NCI-H69 (cell line): ENCODE measurements at regions not wholly inside any gene's neighbourhood (a gene's known extent, or its start where the extent isn't known, plus 50 kb on each side); places are given as distances from the start of the nearest gene placed in this dataset.
"Not testable (repeated sequence)": the region's sequence is repeated elsewhere in the genome, so short reads cannot be mapped to it uniquely, and the experiment has no call there.

Experiments
- DNase-seq: peaks from one replicate; lab custom pipeline; 2025; lab: John Stamatoyannopoulos, UW

- no peak for DNase-seq
Observed at GRCh38 chr5:145574889-145575573, 260.1 kb downstream of the PRELID2 start.

GRCh38 chr5:145568581-145568980 is 266.6 kb downstream of the PRELID2 start:
- DNase-seq: peak; percentile 74

- peak; percentile 8 for DNase-seq
Observed at GRCh38 chr5:145562931-145563330, 272.2 kb downstream of the PRELID2 start.

GRCh38 chr5:145558288-145558687 is 276.9 kb downstream of the PRELID2 start:
- DNase-seq: no peak

GRCh38 chr5:145557345-145557744 is 277.8 kb downstream of the PRELID2 start:
- no peak for DNase-seq

GRCh38 chr5:145554399-145554798 is 280.7 kb downstream of the PRELID2 start:
- peak; percentile 18 for DNase-seq

- DNase-seq: no peak
Observed at GRCh38 chr5:145553177-145553576, 282.0 kb downstream of the PRELID2 start.

- no peak for DNase-seq
Observed at GRCh38 chr5:145551714-145552113, 283.4 kb downstream of the PRELID2 start.

GRCh38 chr5:145548097-145548496 is 287.0 kb downstream of the PRELID2 start:
- no peak for DNase-seq

GRCh38 chr5:145544401-145544800 is 290.7 kb downstream of the PRELID2 start:
- no peak for DNase-seq

- DNase-seq: no peak
Observed at GRCh38 chr5:145543968-145544367, 291.2 kb downstream of the PRELID2 start.

- no peak for DNase-seq
Observed at GRCh38 chr5:145540375-145540774, 294.8 kb downstream of the PRELID2 start.

- DNase-seq: peak; percentile 11
Observed at GRCh38 chr5:145539201-145539600, 295.9 kb downstream of the PRELID2 start.

GRCh38 chr5:145536133-145536532 is 299.0 kb downstream of the PRELID2 start:
- no peak for DNase-seq

GRCh38 chr5:145531038-145531734 is 304.0 kb downstream of the PRELID2 start:
- DNase-seq: peak; percentile 28

GRCh38 chr5:145521523-145521922 is 313.6 kb downstream of the PRELID2 start:
- DNase-seq: no peak

- DNase-seq: peak; percentile 69
Observed at GRCh38 chr5:145521066-145521465, 314.1 kb downstream of the PRELID2 start.

GRCh38 chr5:145520335-145520734 is 314.8 kb downstream of the PRELID2 start:
- peak; percentile 24 for DNase-seq

GRCh38 chr5:145517588-145517987 is 317.6 kb downstream of the PRELID2 start:
- not testable (repeated sequence) for DNase-seq

- DNase-seq: no peak
Observed at GRCh38 chr5:145511351-145511750, 323.8 kb downstream of the PRELID2 start.

- no peak for DNase-seq
Observed at GRCh38 chr5:145510769-145511168, 324.4 kb downstream of the PRELID2 start.

GRCh38 chr5:145510324-145510723 is 324.8 kb downstream of the PRELID2 start:
- DNase-seq: no peak

GRCh38 chr5:145509336-145510136 is 325.6 kb downstream of the PRELID2 start:
- DNase-seq: no peak
